ENCODE measurements at regions not wholly inside any gene's neighbourhood (a gene's known extent, or its start where the extent isn't known, plus 50 kb on each side); places are given as distances from the start of the nearest gene placed in this dataset.

DNA sequence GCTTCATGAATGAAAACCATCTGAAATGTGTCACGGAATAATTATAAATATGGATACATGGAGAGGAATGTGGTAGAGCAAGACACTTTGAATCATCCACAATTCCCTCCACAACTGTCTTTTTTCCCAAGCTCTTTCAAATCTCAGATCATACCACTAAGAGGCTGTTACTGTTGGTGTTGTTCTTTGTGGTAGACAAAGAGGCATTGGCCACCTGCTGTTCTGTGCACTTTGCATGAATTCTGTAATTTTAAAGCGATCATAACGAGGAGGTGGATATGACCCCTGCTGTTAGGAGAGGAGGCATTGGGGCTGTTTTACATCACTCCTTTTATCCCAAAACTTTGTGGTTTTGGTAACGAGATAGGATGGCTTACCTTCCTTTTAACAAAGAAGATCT lies 141.2 kb upstream of the KLF6 start:
- no peaks in the 10 kb centered on the region for H3K36me3 ChIP-seq
- 93 to 95% methylated on average over 4 of the region's 4 CpGs for WGBS, 2 donors
- H3K4me1 ChIP-seq, result peaks cover 0 to 28% (median 13%) of the 10 kb centered on the region in 9 donors
- intact Hi-C loops (cut with DNase I), result loop anchor here in 1 of 10 donors (10.0 kb wide), 1 partner anchor 729 kb away; no protein-coding TSS in a partner anchor
- H3K27me3 ChIP-seq, result no peaks in the 10 kb centered on the region
- H3K9me3 ChIP-seq, result no peaks in the 10 kb centered on the region
- no peak for DNase-seq
- H3K27ac ChIP-seq, result no peak overlapping the region
- no peak for ATAC-seq
- no peak overlapping the region for H3K4me3 ChIP-seq
- TF ChIP-seq, protein P1, sequence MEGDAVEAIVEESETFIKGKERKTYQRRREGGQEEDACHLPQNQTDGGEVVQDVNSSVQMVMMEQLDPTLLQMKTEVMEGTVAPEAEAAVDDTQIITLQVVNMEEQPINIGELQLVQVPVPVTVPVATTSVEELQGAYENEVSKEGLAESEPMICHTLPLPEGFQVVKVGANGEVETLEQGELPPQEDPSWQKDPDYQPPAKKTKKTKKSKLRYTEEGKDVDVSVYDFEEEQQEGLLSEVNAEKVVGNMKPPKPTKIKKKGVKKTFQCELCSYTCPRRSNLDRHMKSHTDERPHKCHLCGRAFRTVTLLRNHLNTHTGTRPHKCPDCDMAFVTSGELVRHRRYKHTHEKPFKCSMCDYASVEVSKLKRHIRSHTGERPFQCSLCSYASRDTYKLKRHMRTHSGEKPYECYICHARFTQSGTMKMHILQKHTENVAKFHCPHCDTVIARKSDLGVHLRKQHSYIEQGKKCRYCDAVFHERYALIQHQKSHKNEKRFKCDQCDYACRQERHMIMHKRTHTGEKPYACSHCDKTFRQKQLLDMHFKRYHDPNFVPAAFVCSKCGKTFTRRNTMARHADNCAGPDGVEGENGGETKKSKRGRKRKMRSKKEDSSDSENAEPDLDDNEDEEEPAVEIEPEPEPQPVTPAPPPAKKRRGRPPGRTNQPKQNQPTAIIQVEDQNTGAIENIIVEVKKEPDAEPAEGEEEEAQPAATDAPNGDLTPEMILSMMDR (IDR thresholded peaks at IDR 0.05), result no peak

DNA sequence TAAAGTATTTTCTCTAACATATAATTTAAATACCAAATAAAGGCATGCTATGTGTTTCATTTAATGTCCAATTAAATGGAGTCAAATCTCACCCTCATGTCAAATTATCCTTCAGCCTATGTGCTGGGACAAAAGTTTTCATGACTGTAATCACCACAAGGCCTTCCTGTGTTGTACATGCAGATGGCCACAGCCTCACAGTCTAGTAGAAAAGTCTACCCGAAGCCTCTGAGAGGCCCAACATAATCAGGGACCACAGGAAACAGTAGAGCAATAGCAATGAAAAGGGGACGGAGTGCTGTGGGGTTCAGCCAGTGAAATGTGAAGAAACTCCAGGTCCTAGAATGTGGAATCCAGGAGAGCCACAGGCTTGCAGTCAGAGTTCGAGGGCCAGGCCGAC lies 140.2 kb upstream of the KLF6 start:
- TF ChIP-seq, protein P1 (IDR thresholded peaks at IDR 0.05), result no peak
- intact Hi-C loops (cut with DNase I), result loop anchor here in 1 of 10 donors (10.0 kb wide), 1 partner anchor 730 kb away; no protein-coding TSS in a partner anchor
- Histone ChIP-seq H3K4me1 (peaks cover 0 to 37% (median 14%) of the 10 kb centered on the region in 9 donors), H3K9me3 (no peaks in the 10 kb centered on the region), H3K4me3 (no peak overlapping the region), H3K27ac (peak overlapping the region in 1 of 10 donors; percentile 42), H3K27me3 (no peaks in the 10 kb centered on the region), H3K36me3 (no peaks in the 10 kb centered on the region)
- 87 to 94% methylated on average over 4 of the region's 4 CpGs for WGBS, 2 donors
- no peak for DNase-seq
- ATAC-seq, result no peak

DNA sequence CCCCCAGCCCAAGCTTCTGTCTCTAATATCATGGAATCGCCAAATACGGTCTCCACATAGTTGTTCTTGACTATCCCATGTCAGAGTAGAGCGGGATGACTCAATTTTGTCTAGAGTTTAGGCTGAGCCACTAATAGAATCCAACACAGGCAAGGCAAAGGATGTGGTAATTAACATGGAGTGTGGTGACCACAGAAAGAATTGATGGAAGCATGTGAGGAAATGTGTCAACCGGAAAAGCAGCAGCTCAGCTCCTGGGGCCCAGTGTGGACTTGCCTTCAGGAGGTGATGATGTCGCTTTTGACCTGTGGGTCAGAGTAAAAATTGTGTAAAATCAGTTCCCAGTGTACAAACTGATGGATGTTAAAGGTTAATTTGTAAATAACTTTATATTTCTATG lies 139.3 kb upstream of the KLF6 start:
- peaks cover 0 to 41% (median 20%) of the 10 kb centered on the region in 9 donors for H3K4me1 ChIP-seq
- intact Hi-C loops (cut with DNase I), result loop anchor here in 1 of 10 donors (10.0 kb wide), 1 partner anchor 730 kb away; no protein-coding TSS in a partner anchor
- WGBS, 2 donors, result 59% methylated on average over 5 of the region's 5 CpGs
- no peak overlapping the region for H3K4me3 ChIP-seq
- TF ChIP-seq, protein P1 (IDR thresholded peaks at IDR 0.05), result no peak
- H3K9me3 ChIP-seq, result no peaks in the 10 kb centered on the region
- no peaks in the 10 kb centered on the region for H3K27me3 ChIP-seq
- DNase-seq (no peak), ATAC-seq (peak in 4 of 8 donors; percentile 17 to 71 (median 68))
- H3K36me3 ChIP-seq, result no peaks in the 10 kb centered on the region
- H3K27ac ChIP-seq, result peak overlapping the region in 4 of 10 donors; percentile 13 to 56 (median 30)

DNA sequence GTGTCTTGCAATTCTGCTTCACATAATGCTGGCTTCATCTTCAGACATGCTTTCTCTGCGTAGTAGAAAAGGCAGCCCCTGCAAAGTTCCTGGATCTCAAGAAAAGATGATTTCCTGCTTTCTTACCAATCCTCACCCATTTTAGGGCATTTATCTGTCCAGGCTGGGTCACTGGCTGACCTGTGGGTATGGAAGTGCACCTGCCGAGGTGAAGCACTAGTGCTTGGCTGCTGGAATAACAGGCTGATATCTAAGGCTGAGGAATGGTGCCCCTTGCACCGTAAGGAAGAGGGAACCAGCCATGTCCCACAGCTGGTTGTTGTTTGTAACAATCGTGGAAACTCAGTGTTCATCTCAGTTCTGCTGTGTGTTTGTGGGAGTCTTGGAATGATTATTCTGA lies 138.0 kb upstream of the KLF6 start:
- ATAC-seq (no peak), DNase-seq (no peak)
- Histone ChIP-seq H3K9me3 (peaks cover 0 to 11% (median 0%) of the 10 kb centered on the region in 11 donors), H3K27ac (no peak overlapping the region), H3K4me3 (no peak overlapping the region), H3K4me1 (peaks cover 0 to 40% (median 17%) of the 10 kb centered on the region in 9 donors), H3K36me3 (no peaks in the 10 kb centered on the region), H3K27me3 (no peaks in the 10 kb centered on the region)
- TF ChIP-seq, protein P1 (IDR thresholded peaks at IDR 0.05), result no peak
- intact Hi-C loops (cut with DNase I), result loop anchor here in 1 of 10 donors (10.0 kb wide), 1 partner anchor 732 kb away; no protein-coding TSS in a partner anchor
- 71 to 73% methylated on average over 4 of the region's 4 CpGs for WGBS, 2 donors
